T-cell (primary cell): ENCODE measurements at regions not wholly inside any gene's neighbourhood (a gene's known extent, or its start where the extent isn't known, plus 50 kb on each side); places are given as distances from the start of the nearest gene placed in this dataset.

ENCODE experiments used
- ATAC-seq, 4 experiments: fragments of 200-7000 bp in 3 of 4; fragments of 150-1000 bp in 1 of 4; cut with Tn5 transposase; replicated peaks in 1 of 4; 1 replicate in 3 of 4; 2 replicates in 1 of 4; pipeline ENCODE4 v1.10.0; 2021; ENCODE audit warnings: moderate library complexity in 3 of 4, mild to moderate bottlenecking in 2 of 4, moderate number of reproducible peaks in 1 of 4
- CTCF ChIA-PET, 2 donors: fragments of 300-600 bp; sonication (Branson Sonifier 250); formaldehyde crosslinking; loops; one replicate each; lab custom pipeline; 2022; ENCODE audit warnings: antibody characterized with exemption in 2 of 2; lab: Charles Lee
- POLR2A ChIA-PET, 2 donors: fragments of 300-600 bp; sonication (Branson Sonifier 250); formaldehyde crosslinking; loops; one replicate each; lab custom pipeline; 2022; ENCODE audit warnings: antibody characterized with exemption in 2 of 2; lab: Charles Lee
- DNase-seq, 35 experiments: peaks; one replicate each; pipeline versions ENCODE4 v3.0.0 to v3.0.0-alpha.2; 2013 to 2023
- H3K27ac ChIP-seq: one replicate; pipeline ENCODE4 v1.5.1; 2013; ENCODE audit warnings: low read length
- H3K27me3 ChIP-seq, 2 experiments: replicated peaks in 1 of 2; 1 replicate in 1 of 2; 2 replicates in 1 of 2; pipeline versions ENCODE4 v1.6.1 to v1.7.0; 2013; ENCODE audit warnings: low read length in 1 of 2, mixed read lengths in 1 of 2; ENCODE audit not compliant: control insufficient read depth in 2 of 2, insufficient read depth in 2 of 2; ENCODE audit errors: extremely low read depth in 1 of 2
- H3K36me3 ChIP-seq, 2 donors: 1 replicate in 1 of 2; 2 replicates in 1 of 2; pipeline versions ENCODE4 v1.6.1 to v1.7.0; 2013; ENCODE audit warnings: low read length in 1 of 2; ENCODE audit not compliant: control insufficient read depth in 2 of 2, insufficient read depth in 1 of 2; ENCODE audit errors: extremely low read depth in 1 of 2
- H3K4me1 ChIP-seq, 2 experiments: 1 replicate in 1 of 2; 2 replicates in 1 of 2; pipeline versions ENCODE4 v1.6.1 to v1.7.0; 2013; ENCODE audit warnings: low read length in 2 of 2, mixed read lengths in 1 of 2; ENCODE audit not compliant: insufficient read depth in 2 of 2, control insufficient read depth in 1 of 2; ENCODE audit errors: extremely low read depth in 1 of 2
- H3K4me3 ChIP-seq, 2 donors: 1 replicate in 1 of 2; 2 replicates in 1 of 2; pipeline versions ENCODE4 v1.5.1 to v1.7.0; 2013; ENCODE audit warnings: mild to moderate bottlenecking in 2 of 2, low read length in 1 of 2, moderate library complexity in 1 of 2; ENCODE audit not compliant: control insufficient read depth in 1 of 2; ENCODE audit errors: extremely low read depth in 1 of 2
- H3K9me3 ChIP-seq: 2 replicates; pipeline ENCODE4 v1.7.0; 2013
- H3K27ac Mint-ChIP-seq, 2 donors: one replicate each; pipeline ENCODE4 v1.8.0; 2020 to 2021; ENCODE audit warnings: mild to moderate bottlenecking in 2 of 2, mixed read lengths in 2 of 2
- H3K27me3 Mint-ChIP-seq, 2 donors: one replicate each; pipeline ENCODE4 v1.8.0; 2021 to 2022; ENCODE audit warnings: mixed read lengths in 2 of 2
- H3K36me3 Mint-ChIP-seq: one replicate; pipeline ENCODE4 v1.8.0; 2021; ENCODE audit warnings: mixed read lengths
- H3K4me1 Mint-ChIP-seq, 3 donors: one replicate each; pipeline ENCODE4 v1.8.0; 2020 to 2022; ENCODE audit warnings: mixed read lengths in 3 of 3, mild to moderate bottlenecking in 1 of 3
- H3K4me3 Mint-ChIP-seq, 3 donors: one replicate each; pipeline ENCODE4 v1.8.0; 2020 to 2022; ENCODE audit warnings: mild to moderate bottlenecking in 3 of 3, mixed read lengths in 3 of 3, moderate library complexity in 3 of 3
- H3K9me3 Mint-ChIP-seq, 3 donors: one replicate each; pipeline ENCODE4 v1.8.0; 2020 to 2022; ENCODE audit warnings: mixed read lengths in 3 of 3
- WGBS: methylation state at CpG from one replicate; pipeline ENCODE4 v1.1.5; 2013; ENCODE audit warnings: missing lambda C conversion rate; ENCODE audit not compliant: insufficient coverage; 5-methylcytosine and 5-hydroxymethylcytosine counted together

GRCh38 chr13:88761145-88761544 lies 1090.0 kb downstream of the SLITRK5 start:
- no CpG with 5 or more reads among the region's 4 CpGs for WGBS
- no peak overlapping the region for H3K4me3 ChIP-seq
- no peaks in the 10 kb centered on the region for H3K27me3 ChIP-seq
- no peaks in the 10 kb centered on the region for H3K4me1 ChIP-seq
- ATAC-seq (no peak), DNase-seq (no peak)
- Mint-ChIP-seq H3K36me3 (no peaks in the 10 kb centered on the region), H3K27me3 (no peaks in the 10 kb centered on the region), H3K9me3 (peaks cover 3 to 12% (median 7%) of the 10 kb centered on the region in 3 donors), H3K4me1 (no peaks in the 10 kb centered on the region), H3K27ac (no peak overlapping the region), H3K4me3 (no peak overlapping the region)
- no peaks in the 10 kb centered on the region for H3K9me3 ChIP-seq
- H3K27ac ChIP-seq = no peak overlapping the region
- CTCF ChIA-PET = no interaction called here
- H3K36me3 ChIP-seq = no peaks in the 10 kb centered on the region
- POLR2A ChIA-PET = no interaction called here

- no peak overlapping the region for H3K27ac ChIP-seq
- H3K9me3 ChIP-seq = no peaks in the 10 kb centered on the region
- H3K4me1 Mint-ChIP-seq = peaks cover 0 to 5% (median 0%) of the 10 kb centered on the region in 3 donors
- H3K4me3 ChIP-seq = no peak overlapping the region
- H3K36me3 ChIP-seq = no peaks in the 10 kb centered on the region
- H3K27ac Mint-ChIP-seq = no peak overlapping the region
- H3K9me3 Mint-ChIP-seq = peaks cover 0 to 3% (median 0%) of the 10 kb centered on the region in 3 donors
- CTCF ChIA-PET = no interaction called here
- no peaks in the 10 kb centered on the region for H3K36me3 Mint-ChIP-seq
- no peaks in the 10 kb centered on the region for H3K27me3 Mint-ChIP-seq
- DNase-seq (no peak), ATAC-seq (no peak)
- POLR2A ChIA-PET = no interaction called here
- WGBS = no CpG with 5 or more reads among the region's 3 CpGs
- H3K4me1 ChIP-seq = no peaks in the 10 kb centered on the region
- H3K27me3 ChIP-seq = no peaks in the 10 kb centered on the region
- H3K4me3 Mint-ChIP-seq = no peak overlapping the region
These were observed 1092.9 kb downstream of the SLITRK5 start for GRCh38 chr13:88764103-88764502.

GRCh38 chr13:88800505-88800904 lies 1129.3 kb downstream of the SLITRK5 start:
- H3K27ac ChIP-seq = no peak overlapping the region
- peaks cover 0 to 16% (median 8%) of the 10 kb centered on the region in 3 donors for H3K9me3 Mint-ChIP-seq
- no CpG with 5 or more reads among the region's 1 CpG for whole genome bisulfite sequencing
- H3K27ac Mint-ChIP-seq = no peak overlapping the region
- H3K36me3 Mint-ChIP-seq = no peaks in the 10 kb centered on the region
- no peak overlapping the region for H3K4me3 ChIP-seq
- no peaks in the 10 kb centered on the region for H3K36me3 ChIP-seq
- no peaks in the 10 kb centered on the region for H3K4me1 Mint-ChIP-seq
- H3K4me1 ChIP-seq = no peaks in the 10 kb centered on the region
- H3K4me3 Mint-ChIP-seq = no peak overlapping the region
- no peak for DNase-seq
- no peaks in the 10 kb centered on the region for H3K27me3 ChIP-seq
- H3K9me3 ChIP-seq = no peaks in the 10 kb centered on the region
- ATAC-seq = no peak
- ChIA-PET CTCF (no interaction called here), POLR2A (no interaction called here)
- H3K27me3 Mint-ChIP-seq = no peaks in the 10 kb centered on the region

DNA sequence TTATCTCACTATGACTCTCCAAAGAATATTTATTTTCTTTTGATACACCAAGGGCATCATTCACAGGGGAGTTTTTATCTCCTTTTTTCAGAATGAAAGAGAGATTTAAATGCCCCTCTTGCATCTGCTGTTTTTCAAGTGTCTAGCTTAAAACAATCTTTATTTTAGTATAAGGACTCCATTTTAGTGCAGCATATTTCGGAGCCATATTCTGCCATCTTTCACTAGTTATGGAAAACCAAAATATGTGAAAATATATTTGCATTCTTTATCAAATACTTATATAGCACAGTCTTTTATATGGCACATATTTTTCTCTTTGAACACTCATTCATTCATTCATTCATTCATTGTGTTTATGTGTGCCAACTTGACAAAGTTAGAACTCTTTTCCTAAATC lies 1130.2 kb downstream of the SLITRK5 start:
- H3K36me3 Mint-ChIP-seq = no peaks in the 10 kb centered on the region
- Histone ChIP-seq H3K9me3 (no peaks in the 10 kb centered on the region), H3K27me3 (no peaks in the 10 kb centered on the region), H3K27ac (no peak overlapping the region), H3K36me3 (no peaks in the 10 kb centered on the region), H3K4me3 (no peak overlapping the region), H3K4me1 (no peaks in the 10 kb centered on the region)
- peaks cover 0 to 17% (median 8%) of the 10 kb centered on the region in 3 donors for H3K9me3 Mint-ChIP-seq
- ChIA-PET CTCF (no interaction called here), POLR2A (no interaction called here)
- H3K4me1 Mint-ChIP-seq = no peaks in the 10 kb centered on the region
- no peaks in the 10 kb centered on the region for H3K27me3 Mint-ChIP-seq
- ATAC-seq (no peak), DNase-seq (no peak)
- H3K4me3 Mint-ChIP-seq = no peak overlapping the region
- H3K27ac Mint-ChIP-seq = no peak overlapping the region
- WGBS = no CpG with 5 or more reads among the region's 1 CpG

- Mint-ChIP-seq H3K9me3 (peaks cover 0 to 19% (median 15%) of the 10 kb centered on the region in 3 donors), H3K4me3 (no peak overlapping the region), H3K36me3 (no peaks in the 10 kb centered on the region), H3K4me1 (no peaks in the 10 kb centered on the region), H3K27me3 (no peaks in the 10 kb centered on the region), H3K27ac (no peak overlapping the region)
- H3K27ac ChIP-seq = no peak overlapping the region
- H3K4me3 ChIP-seq = no peak overlapping the region
- H3K36me3 ChIP-seq = no peaks in the 10 kb centered on the region
- CTCF ChIA-PET = no interaction called here
- no peaks in the 10 kb centered on the region for H3K9me3 ChIP-seq
- DNase-seq (no peak), ATAC-seq (no peak)
- 70% methylated on average over 2 of the region's 2 CpGs for WGBS
- no peaks in the 10 kb centered on the region for H3K27me3 ChIP-seq
- H3K4me1 ChIP-seq = no peaks in the 10 kb centered on the region
- POLR2A ChIA-PET = no interaction called here
These were observed 1131.7 kb downstream of the SLITRK5 start for GRCh38 chr13:88802886-88803285.

DNA sequence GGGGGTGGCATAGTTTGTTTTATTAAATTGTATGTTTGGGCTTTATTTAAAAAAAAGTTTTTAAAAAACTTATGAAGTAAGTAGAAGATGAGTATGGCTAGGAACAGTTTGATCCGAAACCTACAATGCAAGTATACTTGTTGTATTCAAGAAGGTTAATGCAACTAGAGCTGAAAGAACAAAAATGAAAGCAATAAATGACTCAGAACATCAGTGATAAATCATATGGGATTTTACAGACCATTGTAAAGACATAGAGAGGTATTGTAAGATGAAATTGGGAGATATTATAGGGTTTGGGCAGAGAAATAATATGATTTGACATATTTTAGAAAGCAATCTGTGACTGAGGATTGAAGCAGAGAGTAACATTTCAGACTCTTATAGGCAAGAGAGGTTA lies 1135.3 kb downstream of the SLITRK5 start:
- H3K27ac ChIP-seq = no peak overlapping the region
- no peak overlapping the region for H3K27ac Mint-ChIP-seq

DNA sequence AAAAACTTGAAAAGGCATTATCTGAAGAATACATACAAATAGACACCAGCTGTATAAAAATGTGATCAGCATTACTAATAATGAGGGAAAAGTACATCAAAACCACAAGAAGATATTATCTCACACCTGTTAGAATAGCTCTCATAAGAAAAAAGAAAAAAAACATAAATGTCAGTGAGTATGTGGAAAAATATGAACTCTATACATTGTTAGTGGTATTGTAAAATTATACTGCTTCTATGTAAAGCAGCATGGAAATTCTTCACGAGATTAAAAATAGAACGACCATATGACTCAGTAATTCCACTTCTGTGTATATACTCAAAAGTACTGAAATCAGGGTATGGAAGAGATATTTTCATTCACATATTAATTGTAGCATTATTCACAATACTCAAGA lies 1146.4 kb downstream of the SLITRK5 start:
- Histone ChIP-seq H3K4me3 (no peak overlapping the region), H3K9me3 (no peaks in the 10 kb centered on the region), H3K27ac (no peak overlapping the region), H3K36me3 (no peaks in the 10 kb centered on the region), H3K4me1 (no peaks in the 10 kb centered on the region), H3K27me3 (no peaks in the 10 kb centered on the region)
- DNase-seq (no peak), ATAC-seq (no peak)
- ChIA-PET CTCF (no interaction called here), POLR2A (interaction anchor here in 1 of 2 donors (0.6 kb wide), 1 partner anchor 589 kb away, joined by 6 read pairs; no protein-coding TSS in a partner anchor)
- H3K4me1 Mint-ChIP-seq = no peaks in the 10 kb centered on the region
- H3K4me3 Mint-ChIP-seq = no peak overlapping the region
- no peak overlapping the region for H3K27ac Mint-ChIP-seq
- no CpG with 5 or more reads among the region's 2 CpGs for WGBS
- H3K9me3 Mint-ChIP-seq = peaks cover 5 to 15% (median 9%) of the 10 kb centered on the region in 3 donors
- H3K36me3 Mint-ChIP-seq = no peaks in the 10 kb centered on the region
- H3K27me3 Mint-ChIP-seq = no peaks in the 10 kb centered on the region

More for the DNA sequence above, 1135.3 kb downstream of the SLITRK5 start:
- 80% methylated on average over 1 of the region's 1 CpG for whole genome bisulfite sequencing
- no peaks in the 10 kb centered on the region for H3K36me3 Mint-ChIP-seq
- ATAC-seq (no peak), DNase-seq (no peak)
- CTCF ChIA-PET = no interaction called here
- no peaks in the 10 kb centered on the region for H3K4me1 Mint-ChIP-seq
- no peak overlapping the region for H3K4me3 Mint-ChIP-seq
- Histone ChIP-seq H3K27me3 (no peaks in the 10 kb centered on the region), H3K4me1 (no peaks in the 10 kb centered on the region), H3K4me3 (no peak overlapping the region), H3K36me3 (no peaks in the 10 kb centered on the region), H3K9me3 (no peaks in the 10 kb centered on the region)
- H3K9me3 Mint-ChIP-seq = peaks cover 9 to 24% (median 16%) of the 10 kb centered on the region in 3 donors
- POLR2A ChIA-PET = no interaction called here
- no peaks in the 10 kb centered on the region for H3K27me3 Mint-ChIP-seq
